PFSK-1 (cell line): ENCODE measurements at regions not wholly inside any gene's neighbourhood (a gene's known extent, or its start where the extent isn't known, plus 50 kb on each side); places are given as distances from the start of the nearest gene placed in this dataset.

Experiments used
- FOXP2 ChIP-seq: optimal IDR thresholded peaks from 2 replicates; pipeline ENCODE3; 2011; ENCODE audit warnings: borderline replicate concordance, control low read depth, inconsistent platforms; ENCODE audit not compliant: insufficient read depth; ENCODE audit errors: extremely low read length, extremely low read depth
- TAF1 ChIP-seq: IDR thresholded peaks from 2 replicates; pipeline ENCODE4 v1.6.1; 2012; ENCODE audit warnings: low read length, control low read depth, borderline replicate concordance; ENCODE audit not compliant: insufficient read depth

GRCh38 chr5:13611604-13612003 is 332.9 kb downstream of the DNAH5 start:
- TF ChIP-seq FOXP2 (no peak), TAF1 (no peak)
